Loucy (cell line): ENCODE measurements at regions not wholly inside any gene's neighbourhood (a gene's known extent, or its start where the extent isn't known, plus 50 kb on each side); places are given as distances from the start of the nearest gene placed in this dataset.

Source experiments
- H2AFZ ChIP-seq: fragments of 200-600 bp; sonication (generic); 2 replicates; pipeline ENCODE4 v1.6.0; 2016; ENCODE audit warnings: antibody characterized with exemption, mild to moderate bottlenecking, low read length, moderate library complexity
- H3F3A ChIP-seq: fragments of 200-600 bp; 2 replicates; pipeline ENCODE4 v1.6.0; 2016; ENCODE audit warnings: antibody characterized with exemption, low read depth, mild to moderate bottlenecking
- H3K27me3 ChIP-seq: fragments of 200-600 bp; sonication (generic); 2 replicates; pipeline ENCODE4 v1.6.1; 2014; ENCODE audit warnings: low read length, mild to moderate bottlenecking; ENCODE audit not compliant: insufficient read depth, poor library complexity, severe bottlenecking
- H3K36me3 ChIP-seq: fragments of 200-600 bp; sonication (generic); 2 replicates; pipeline ENCODE4 v1.6.1; 2016; ENCODE audit warnings: low read length; ENCODE audit not compliant: insufficient read depth
- H3K4me1 ChIP-seq: fragments of 200-600 bp; sonication (generic); 2 replicates; pipeline ENCODE4 v1.5.1; 2014; ENCODE audit warnings: low read length, mild to moderate bottlenecking; ENCODE audit not compliant: insufficient read depth, poor library complexity, severe bottlenecking
- H3K4me2 ChIP-seq: fragments of 200-600 bp; sonication (generic); 2 replicates; pipeline ENCODE4 v1.6.0; 2014; ENCODE audit warnings: antibody characterized with exemption, low read length, low read depth, mild to moderate bottlenecking; ENCODE audit not compliant: poor library complexity, severe bottlenecking
- H3K4me3 ChIP-seq: fragments of 200-600 bp; sonication (generic); 2 replicates; pipeline ENCODE4 v1.5.1; 2014; ENCODE audit warnings: low read length, mild to moderate bottlenecking, mixed read lengths; ENCODE audit not compliant: poor library complexity, severe bottlenecking
- H3K79me2 ChIP-seq: fragments of 200-600 bp; sonication (generic); 2 replicates; pipeline ENCODE4 v1.6.1; 2014; ENCODE audit warnings: low read length; ENCODE audit not compliant: insufficient read depth
- H3K9ac ChIP-seq: fragments of 200-600 bp; sonication (generic); 2 replicates; pipeline ENCODE4 v1.6.0; 2014; ENCODE audit warnings: mild to moderate bottlenecking, low read depth, low read length, moderate library complexity; ENCODE audit not compliant: poor library complexity, severe bottlenecking
- H3K9me2 ChIP-seq: fragments of 200-600 bp; sonication (generic); replicated peaks from 2 replicates; pipeline ENCODE4 v1.6.1; 2016; ENCODE audit warnings: low read depth, low read length, mixed read lengths
- H3K9me3 ChIP-seq: fragments of 200-600 bp; sonication (generic); 2 replicates; pipeline ENCODE4 v1.6.1; 2014; ENCODE audit warnings: mild to moderate bottlenecking, antibody characterized with exemption, low read length, low read depth; ENCODE audit not compliant: insufficient read depth
- H4K20me1 ChIP-seq: fragments of 200-600 bp; sonication (generic); 2 replicates; pipeline ENCODE4 v1.6.0; 2014; ENCODE audit warnings: antibody characterized with exemption, low read length, mild to moderate bottlenecking; ENCODE audit not compliant: insufficient read depth, poor library complexity, severe bottlenecking
- CTCF ChIP-seq: fragments of 200-600 bp; sonication (generic); conservative IDR thresholded peaks from 2 replicates; pipeline ENCODE4 v1.5.1; 2014; ENCODE audit warnings: mild to moderate bottlenecking, antibody characterized with exemption, low read length
- EZH2phosphoT487 ChIP-seq: fragments of 200-600 bp; IDR thresholded peaks from 2 replicates; pipeline ENCODE4 v1.6.1; 2018; ENCODE audit warnings: antibody characterized with exemption, mild to moderate bottlenecking, moderate library complexity, borderline replicate concordance

GRCh38 chr3:164049847-164050246, 1028.4 kb downstream of the SI start:
- no peaks in the 10 kb centered on the region for H3K36me3 ChIP-seq
- no peaks in the 10 kb centered on the region for H4K20me1 ChIP-seq
- H3K4me2 ChIP-seq, result no peak overlapping the region
- no peaks in the 10 kb centered on the region for H3K27me3 ChIP-seq
- H3F3A ChIP-seq, result no peaks in the 10 kb centered on the region
- H3K9me3 ChIP-seq, result no peaks in the 10 kb centered on the region
- TF ChIP-seq EZH2phosphoT487 (no peak), CTCF (no peak)
- H3K4me1 ChIP-seq, result no peaks in the 10 kb centered on the region
- no peaks in the 10 kb centered on the region for H3K79me2 ChIP-seq
- no peak overlapping the region for H3K9ac ChIP-seq
- no peak overlapping the region for H3K4me3 ChIP-seq
- no peak overlapping the region for H2AFZ ChIP-seq
- H3K9me2 ChIP-seq, result no peaks in the 10 kb centered on the region

GRCh38 chr3:164048451-164048850, 1029.8 kb downstream of the SI start:
- H3K27me3 ChIP-seq, result no peaks in the 10 kb centered on the region
- no peak overlapping the region for H3K9ac ChIP-seq
- H3K4me3 ChIP-seq, result no peak overlapping the region
- no peaks in the 10 kb centered on the region for H3K79me2 ChIP-seq
- H3K9me2 ChIP-seq, result no peaks in the 10 kb centered on the region
- TF ChIP-seq CTCF, result no peak
- no peaks in the 10 kb centered on the region for H4K20me1 ChIP-seq
- no peaks in the 10 kb centered on the region for H3K4me1 ChIP-seq
- H3F3A ChIP-seq, result no peaks in the 10 kb centered on the region
- H2AFZ ChIP-seq, result no peak overlapping the region
- no peaks in the 10 kb centered on the region for H3K36me3 ChIP-seq
- H3K4me2 ChIP-seq, result no peak overlapping the region
- H3K9me3 ChIP-seq, result no peaks in the 10 kb centered on the region

- H2AFZ ChIP-seq, result no peak overlapping the region
- no peak overlapping the region for H3K4me2 ChIP-seq
- H4K20me1 ChIP-seq, result no peaks in the 10 kb centered on the region
- TF ChIP-seq CTCF (no peak), EZH2phosphoT487 (no peak)
- H3K9ac ChIP-seq, result no peak overlapping the region
- H3K4me3 ChIP-seq, result no peak overlapping the region
- H3K9me2 ChIP-seq, result no peaks in the 10 kb centered on the region
- H3K27me3 ChIP-seq, result no peaks in the 10 kb centered on the region
- H3K9me3 ChIP-seq, result no peaks in the 10 kb centered on the region
- no peaks in the 10 kb centered on the region for H3F3A ChIP-seq
- no peaks in the 10 kb centered on the region for H3K4me1 ChIP-seq
- H3K79me2 ChIP-seq, result no peaks in the 10 kb centered on the region
- no peaks in the 10 kb centered on the region for H3K36me3 ChIP-seq
Observed at GRCh38 chr3:164040991-164041390, 1037.3 kb downstream of the SI start.
